ENCODE measurements at regions not wholly inside any gene's neighbourhood (a gene's known extent, or its start where the extent isn't known, plus 50 kb on each side); places are given as distances from the start of the nearest gene placed in this dataset.

GRCh38 chr2:19752500-19752899 lies 149.3 kb downstream of the TTC32 start:
- Histone ChIP-seq H2AFZ (ENCODE audit: insufficient read depth, low read depth, low read length, poor library complexity, severe bottlenecking) (no peak overlapping the region), H4K20me1 (ENCODE audit: control insufficient read depth, insufficient read depth, low read length, poor library complexity, severe bottlenecking) (no peaks in the 10 kb centered on the region), H3K4me1 (ENCODE audit: control insufficient read depth in 2 of 2, insufficient read depth in 2 of 2, low read length in 2 of 2) (no peaks in the 10 kb centered on the region), H3K27me3 (replicated peaks in 1 of 4; ENCODE audit: control extremely low read depth in 1 of 4, control insufficient read depth in 3 of 4, insufficient read depth in 4 of 4, low read length in 3 of 4) (peaks cover 0 to 8% (median 1%) of the 10 kb centered on the region in 4 experiments), H3K4me2 (replicated peaks; ENCODE audit: low read depth, low read length, poor library complexity, severe bottlenecking) (no peak overlapping the region), H3K4me3 (ENCODE audit: control extremely low read depth in 1 of 5, extremely low read depth in 1 of 5, insufficient read depth in 1 of 5, low read depth in 2 of 5, low read length in 4 of 5) (no peak overlapping the region), H3K9ac (ENCODE audit: low read length) (no peak overlapping the region), H3K9me3 (ENCODE audit: control extremely low read depth in 1 of 3, control insufficient read depth in 2 of 3, insufficient read depth in 1 of 3, low read length in 2 of 3) (no peaks in the 10 kb centered on the region), H3K27ac (ENCODE audit: low read length in 2 of 2) (no peak overlapping the region), H3K79me2 (ENCODE audit: control insufficient read depth, insufficient read depth, low read length) (no peaks in the 10 kb centered on the region), H3K36me3 (replicated peaks in 1 of 2; ENCODE audit: control extremely low read depth in 1 of 2, control insufficient read depth in 1 of 2, extremely low read depth in 1 of 2, insufficient read depth in 2 of 2, low read length in 1 of 2) (no peaks in the 10 kb centered on the region)
- 83% methylated on average over 2 of the region's 3 CpGs for WGBS (ENCODE audit: insufficient coverage)
- H3K4me1 Mint-ChIP-seq, result no peaks in the 10 kb centered on the region
- no peak for TF ChIP-seq CTCF (IDR thresholded peaks at IDR 0.05)
- no peak for TF ChIP-seq EZH2 (IDR thresholded peaks at IDR 0.05; ENCODE audit: borderline replicate concordance, insufficient read depth, low read depth, low read length, poor library complexity, severe bottlenecking)
- H3K9me3 Mint-ChIP-seq (ENCODE audit: insufficient read depth), result no peaks in the 10 kb centered on the region
- no peak overlapping the region for H3K27ac Mint-ChIP-seq
- POLR2A ChIA-PET, result no interaction called here
- ATAC-seq (ENCODE audit: low read depth) (no peak), DNase-seq (no peak)
- no peak overlapping the region for H3K4me3 Mint-ChIP-seq
- intact Hi-C loops (cut with micrococcal nuclease), result no loop called here
- CTCF ChIA-PET, result no interaction called here
- peaks cover 18% of the 10 kb centered on the region for H3K27me3 Mint-ChIP-seq

- Mint-ChIP-seq H3K4me1 (no peaks in the 10 kb centered on the region), H3K9me3 (ENCODE audit: insufficient read depth) (no peaks in the 10 kb centered on the region), H3K27me3 (peaks cover 18% of the 10 kb centered on the region), H3K4me3 (no peak overlapping the region), H3K27ac (no peak overlapping the region)
- H3K79me2 ChIP-seq (ENCODE audit: control insufficient read depth, insufficient read depth, low read length), result no peaks in the 10 kb centered on the region
- ChIA-PET CTCF (no interaction called here), POLR2A (no interaction called here)
- DNase-seq, result no peak
- peaks cover 0 to 8% (median 1%) of the 10 kb centered on the region in 4 experiments for H3K27me3 ChIP-seq (replicated peaks in 1 of 4; ENCODE audit: control extremely low read depth in 1 of 4, control insufficient read depth in 3 of 4, insufficient read depth in 4 of 4, low read length in 3 of 4)
- H3K4me2 ChIP-seq (replicated peaks; ENCODE audit: low read depth, low read length, poor library complexity, severe bottlenecking), result no peak overlapping the region
- WGBS (ENCODE audit: insufficient coverage), result no CpG with 5 or more reads among the region's 3 CpGs
- H3K36me3 ChIP-seq (replicated peaks in 1 of 2; ENCODE audit: control extremely low read depth in 1 of 2, control insufficient read depth in 1 of 2, extremely low read depth in 1 of 2, insufficient read depth in 2 of 2, low read length in 1 of 2), result no peaks in the 10 kb centered on the region
- H2AFZ ChIP-seq (ENCODE audit: insufficient read depth, low read depth, low read length, poor library complexity, severe bottlenecking), result no peak overlapping the region
- TF ChIP-seq CTCF (IDR thresholded peaks at IDR 0.05), result no peak
- H3K9me3 ChIP-seq (ENCODE audit: control extremely low read depth in 1 of 3, control insufficient read depth in 2 of 3, insufficient read depth in 1 of 3, low read length in 2 of 3), result no peaks in the 10 kb centered on the region
- no peaks in the 10 kb centered on the region for H4K20me1 ChIP-seq (ENCODE audit: control insufficient read depth, insufficient read depth, low read length, poor library complexity, severe bottlenecking)
- intact Hi-C loops (cut with micrococcal nuclease), result no loop called here
- no peak overlapping the region for H3K9ac ChIP-seq (ENCODE audit: low read length)
- no peak overlapping the region for H3K4me3 ChIP-seq (ENCODE audit: control extremely low read depth in 1 of 5, extremely low read depth in 1 of 5, insufficient read depth in 1 of 5, low read depth in 2 of 5, low read length in 4 of 5)
- H3K27ac ChIP-seq (ENCODE audit: low read length in 2 of 2), result no peak overlapping the region
- no peak for ATAC-seq (ENCODE audit: low read depth)
- H3K4me1 ChIP-seq (ENCODE audit: control insufficient read depth in 2 of 2, insufficient read depth in 2 of 2, low read length in 2 of 2), result no peaks in the 10 kb centered on the region
Measured at GRCh38 chr2:19751631-19752030, 150.2 kb downstream of the TTC32 start.

Data from B cell (primary cell).